Fibroblast of the aortic adventitia (primary cell): ENCODE measurements at regions not wholly inside any gene's neighbourhood (a gene's known extent, or its start where the extent isn't known, plus 50 kb on each side); places are given as distances from the start of the nearest gene placed in this dataset.

Experiments used
- DNase-seq: peaks from one replicate; pipeline ENCODE4 v3.0.0-alpha.2; 2010; ENCODE audit warnings: low read depth
- H3K4me3 ChIP-seq: 2 replicates; pipeline ENCODE4 v1.5.1; 2011; ENCODE audit warnings: low read depth, mild to moderate bottlenecking, control low read depth, low read length, moderate library complexity
- CTCF ChIP-seq: IDR thresholded peaks from 2 replicates; pipeline ENCODE4 v1.5.1; 2011; ENCODE audit warnings: mild to moderate bottlenecking, low read length, control low read depth, inconsistent platforms; ENCODE audit not compliant: insufficient read depth

GRCh38 chr16:62661435-62661834 is 625.2 kb upstream of the CDH8 start:
- H3K4me3 ChIP-seq: no peak overlapping the region
- DNase-seq: no peak
- no peak for TF ChIP-seq CTCF

- no peak for TF ChIP-seq CTCF
- DNase-seq: no peak
- H3K4me3 ChIP-seq: no peak overlapping the region
Observed at GRCh38 chr16:62657116-62657515, 620.9 kb upstream of the CDH8 start.

GRCh38 chr16:62652441-62653120 is 616.3 kb upstream of the CDH8 start:
- TF ChIP-seq CTCF: no peak
- no peak overlapping the region for H3K4me3 ChIP-seq
- no peak for DNase-seq

GRCh38 chr16:62648256-62648655 is 612.0 kb upstream of the CDH8 start:
- TF ChIP-seq CTCF: no peak
- H3K4me3 ChIP-seq: no peak overlapping the region
- DNase-seq: no peak

GRCh38 chr16:62644030-62644812 is 608.0 kb upstream of the CDH8 start:
- DNase-seq: no peak
- no peak overlapping the region for H3K4me3 ChIP-seq
- TF ChIP-seq CTCF: no peak

- no peak for TF ChIP-seq CTCF
- no peak for DNase-seq
- no peak overlapping the region for H3K4me3 ChIP-seq
Observed at GRCh38 chr16:62642677-62643076, 606.4 kb upstream of the CDH8 start.
